Muscle layer of colon (tissue), 2 donors: ENCODE measurements at regions not wholly inside any gene's neighbourhood (a gene's known extent, or its start where the extent isn't known, plus 50 kb on each side); places are given as distances from the start of the nearest gene placed in this dataset.

Experiments used
- H3K27ac ChIP-seq: one replicate; pipeline ENCODE4 v1.7.0; 2013; ENCODE audit warnings: low read depth, mild to moderate bottlenecking, low read length, moderate library complexity
- H3K27me3 ChIP-seq, 2 donors: one replicate each; pipeline ENCODE4 v1.7.0; 2013; ENCODE audit warnings: low read length in 2 of 2, mild to moderate bottlenecking in 2 of 2; ENCODE audit not compliant: insufficient read depth in 2 of 2, control insufficient read depth in 1 of 2
- H3K36me3 ChIP-seq: one replicate; pipeline ENCODE4 v1.7.0; 2013; ENCODE audit warnings: mild to moderate bottlenecking, low read length; ENCODE audit not compliant: insufficient read depth
- H3K4me1 ChIP-seq: one replicate; pipeline ENCODE4 v1.7.0; 2013; ENCODE audit warnings: mild to moderate bottlenecking, low read length; ENCODE audit not compliant: insufficient read depth
- H3K4me3 ChIP-seq, 2 donors: one replicate each; pipeline ENCODE4 v1.7.0; 2013; ENCODE audit warnings: low read length in 2 of 2, low read depth in 1 of 2, mild to moderate bottlenecking in 1 of 2, moderate library complexity in 1 of 2
- H3K9ac ChIP-seq: one replicate; pipeline ENCODE4 v1.7.0; 2013; ENCODE audit warnings: low read length
- H3K9me3 ChIP-seq: one replicate; pipeline ENCODE4 v1.7.0; 2013; ENCODE audit warnings: mild to moderate bottlenecking, low read length
- donor health status: abdominal sarcoma.
- donor health status: Adenocarcinoma of cecum.

- H3K4me3 ChIP-seq: no peak overlapping the region
- no peaks in the 10 kb centered on the region for H3K36me3 ChIP-seq
- H3K27me3 ChIP-seq: no peaks in the 10 kb centered on the region
- H3K27ac ChIP-seq: no peak overlapping the region
- H3K9ac ChIP-seq: no peak overlapping the region
- no peaks in the 10 kb centered on the region for H3K9me3 ChIP-seq
- H3K4me1 ChIP-seq: peaks cover 13% of the 10 kb centered on the region
These were observed 228.0 kb downstream of the TOMM20 start for GRCh38 chr1:234900595-234900994.

- no peak overlapping the region for H3K4me3 ChIP-seq
- H3K27ac ChIP-seq: no peak overlapping the region
- H3K9ac ChIP-seq: no peak overlapping the region
- no peaks in the 10 kb centered on the region for H3K36me3 ChIP-seq
- H3K9me3 ChIP-seq: no peaks in the 10 kb centered on the region
- no peaks in the 10 kb centered on the region for H3K27me3 ChIP-seq
- peaks cover 13% of the 10 kb centered on the region for H3K4me1 ChIP-seq
These were observed 228.9 kb downstream of the TOMM20 start for GRCh38 chr1:234899730-234900072.

GRCh38 chr1:234899041-234899729 lies 229.5 kb downstream of the TOMM20 start:
- Histone ChIP-seq H3K9ac (no peak overlapping the region), H3K27me3 (no peaks in the 10 kb centered on the region), H3K4me3 (no peak overlapping the region), H3K9me3 (no peaks in the 10 kb centered on the region), H3K27ac (no peak overlapping the region), H3K36me3 (no peaks in the 10 kb centered on the region), H3K4me1 (peaks cover 13% of the 10 kb centered on the region)

GRCh38 chr1:234898455-234899033 lies 230.1 kb downstream of the TOMM20 start:
- Histone ChIP-seq H3K27ac (no peak overlapping the region), H3K9me3 (no peaks in the 10 kb centered on the region), H3K36me3 (no peaks in the 10 kb centered on the region), H3K9ac (no peak overlapping the region), H3K4me1 (peaks cover 13% of the 10 kb centered on the region), H3K4me3 (no peak overlapping the region), H3K27me3 (no peaks in the 10 kb centered on the region)

GRCh38 chr1:234897754-234898454 lies 230.7 kb downstream of the TOMM20 start:
- no peaks in the 10 kb centered on the region for H3K36me3 ChIP-seq
- no peak overlapping the region for H3K4me3 ChIP-seq
- no peaks in the 10 kb centered on the region for H3K9me3 ChIP-seq
- H3K4me1 ChIP-seq: peaks cover 13% of the 10 kb centered on the region
- H3K9ac ChIP-seq: no peak overlapping the region
- no peak overlapping the region for H3K27ac ChIP-seq
- H3K27me3 ChIP-seq: no peaks in the 10 kb centered on the region

- peaks cover 13% of the 10 kb centered on the region for H3K4me1 ChIP-seq
- H3K27me3 ChIP-seq: no peaks in the 10 kb centered on the region
- no peak overlapping the region for H3K4me3 ChIP-seq
- H3K36me3 ChIP-seq: no peaks in the 10 kb centered on the region
- no peak overlapping the region for H3K9ac ChIP-seq
- no peak overlapping the region for H3K27ac ChIP-seq
- no peaks in the 10 kb centered on the region for H3K9me3 ChIP-seq
These were observed 231.3 kb downstream of the TOMM20 start for GRCh38 chr1:234897390-234897749.

GRCh38 chr1:234896477-234897389 lies 231.9 kb downstream of the TOMM20 start:
- no peak overlapping the region for H3K27ac ChIP-seq
- H3K27me3 ChIP-seq: no peaks in the 10 kb centered on the region
- no peaks in the 10 kb centered on the region for H3K36me3 ChIP-seq
- no peak overlapping the region for H3K4me3 ChIP-seq
- no peaks in the 10 kb centered on the region for H3K9me3 ChIP-seq
- peaks cover 13% of the 10 kb centered on the region for H3K4me1 ChIP-seq
- no peak overlapping the region for H3K9ac ChIP-seq

GRCh38 chr1:234893725-234894630 lies 234.7 kb downstream of the TOMM20 start:
- peaks cover 13% of the 10 kb centered on the region for H3K4me1 ChIP-seq
- H3K9ac ChIP-seq: no peak overlapping the region
- H3K9me3 ChIP-seq: no peaks in the 10 kb centered on the region
- no peaks in the 10 kb centered on the region for H3K27me3 ChIP-seq
- no peaks in the 10 kb centered on the region for H3K36me3 ChIP-seq
- H3K4me3 ChIP-seq: no peak overlapping the region
- H3K27ac ChIP-seq: no peak overlapping the region

- Histone ChIP-seq H3K9ac (no peak overlapping the region), H3K27ac (no peak overlapping the region), H3K27me3 (no peaks in the 10 kb centered on the region), H3K36me3 (no peaks in the 10 kb centered on the region), H3K9me3 (no peaks in the 10 kb centered on the region), H3K4me3 (no peak overlapping the region), H3K4me1 (peaks cover 13% of the 10 kb centered on the region)
These were observed 235.3 kb downstream of the TOMM20 start for GRCh38 chr1:234893359-234893724.

- Histone ChIP-seq H3K4me3 (no peak overlapping the region), H3K27ac (no peak overlapping the region), H3K27me3 (no peaks in the 10 kb centered on the region), H3K9ac (no peak overlapping the region), H3K4me1 (peaks cover 7% of the 10 kb centered on the region), H3K9me3 (no peaks in the 10 kb centered on the region), H3K36me3 (no peaks in the 10 kb centered on the region)
These were observed 236.0 kb downstream of the TOMM20 start for GRCh38 chr1:234892642-234893041.
